ENCODE measurements at regions not wholly inside any gene's neighbourhood (a gene's known extent, or its start where the extent isn't known, plus 50 kb on each side); places are given as distances from the start of the nearest gene placed in this dataset.

DNA sequence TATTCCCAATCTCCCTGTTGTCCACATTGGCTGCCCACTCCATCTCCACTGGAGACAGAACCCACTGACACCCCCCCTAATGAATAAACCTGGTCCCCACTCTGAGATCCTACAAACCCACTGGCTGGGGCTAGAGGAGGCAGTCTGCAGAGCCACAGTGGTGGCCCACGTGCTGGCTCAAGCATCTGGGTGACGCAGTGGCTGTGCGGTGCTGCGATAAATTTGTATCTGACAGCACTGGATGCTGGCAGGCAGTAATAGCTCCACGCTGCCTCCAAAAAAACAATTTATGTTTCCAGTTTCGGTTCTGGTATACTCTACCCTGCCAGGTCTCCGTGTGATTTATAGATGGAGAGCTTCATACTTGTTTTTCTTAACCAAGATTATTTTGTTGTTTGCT is 87.1 kb upstream of the SYNDIG1 start:
- TF ChIP-seq POLR2A (IDR thresholded peaks at IDR 0.05): no peak
- TF ChIP-seq, protein P1, sequence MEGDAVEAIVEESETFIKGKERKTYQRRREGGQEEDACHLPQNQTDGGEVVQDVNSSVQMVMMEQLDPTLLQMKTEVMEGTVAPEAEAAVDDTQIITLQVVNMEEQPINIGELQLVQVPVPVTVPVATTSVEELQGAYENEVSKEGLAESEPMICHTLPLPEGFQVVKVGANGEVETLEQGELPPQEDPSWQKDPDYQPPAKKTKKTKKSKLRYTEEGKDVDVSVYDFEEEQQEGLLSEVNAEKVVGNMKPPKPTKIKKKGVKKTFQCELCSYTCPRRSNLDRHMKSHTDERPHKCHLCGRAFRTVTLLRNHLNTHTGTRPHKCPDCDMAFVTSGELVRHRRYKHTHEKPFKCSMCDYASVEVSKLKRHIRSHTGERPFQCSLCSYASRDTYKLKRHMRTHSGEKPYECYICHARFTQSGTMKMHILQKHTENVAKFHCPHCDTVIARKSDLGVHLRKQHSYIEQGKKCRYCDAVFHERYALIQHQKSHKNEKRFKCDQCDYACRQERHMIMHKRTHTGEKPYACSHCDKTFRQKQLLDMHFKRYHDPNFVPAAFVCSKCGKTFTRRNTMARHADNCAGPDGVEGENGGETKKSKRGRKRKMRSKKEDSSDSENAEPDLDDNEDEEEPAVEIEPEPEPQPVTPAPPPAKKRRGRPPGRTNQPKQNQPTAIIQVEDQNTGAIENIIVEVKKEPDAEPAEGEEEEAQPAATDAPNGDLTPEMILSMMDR (IDR thresholded peaks at IDR 0.05): no peak

Data from vagina (tissue), 2 donors.